Choroid plexus epithelial cell (primary cell): ENCODE measurements at regions not wholly inside any gene's neighbourhood (a gene's known extent, or its start where the extent isn't known, plus 50 kb on each side); places are given as distances from the start of the nearest gene placed in this dataset.

Experiments used
- DNase-seq: peaks from one replicate; pipeline ENCODE4 v3.0.0-alpha.2; 2010; ENCODE audit warnings: low read depth
- H3K4me3 ChIP-seq: 2 replicates; pipeline ENCODE4 v1.5.1; 2011; ENCODE audit warnings: low read depth, mild to moderate bottlenecking, control low read depth, low read length, moderate library complexity
- CTCF ChIP-seq: conservative IDR thresholded peaks from 2 replicates; pipeline ENCODE4 v1.5.1; 2011; ENCODE audit warnings: low read depth, mild to moderate bottlenecking, control low read depth, inconsistent platforms, low read length, moderate library complexity

- H3K4me3 ChIP-seq = no peak overlapping the region
- no peak for DNase-seq
- peak; percentile 28 for TF ChIP-seq CTCF
These were observed 1411.1 kb upstream of the TENM3 start for GRCh38 chr4:180832073-180832472.

- TF ChIP-seq CTCF = peak; percentile 47
- peak; percentile 39 for DNase-seq
- no peak overlapping the region for H3K4me3 ChIP-seq
These were observed 1403.1 kb upstream of the TENM3 start for GRCh38 chr4:180840142-180840541.

GRCh38 chr4:180850318-180850940 is 1392.8 kb upstream of the TENM3 start:
- DNase-seq = no peak
- no peak for TF ChIP-seq CTCF
- no peak overlapping the region for H3K4me3 ChIP-seq

- TF ChIP-seq CTCF = no peak
- DNase-seq = no peak
- no peak overlapping the region for H3K4me3 ChIP-seq
These were observed 1390.5 kb upstream of the TENM3 start for GRCh38 chr4:180852738-180853137.

- H3K4me3 ChIP-seq = no peak overlapping the region
- no peak for DNase-seq
- no peak for TF ChIP-seq CTCF
These were observed 1388.0 kb upstream of the TENM3 start for GRCh38 chr4:180855184-180855583.

GRCh38 chr4:180860089-180860720 is 1383.0 kb upstream of the TENM3 start:
- no peak for TF ChIP-seq CTCF
- H3K4me3 ChIP-seq = no peak overlapping the region
- DNase-seq = no peak

- H3K4me3 ChIP-seq = no peak overlapping the region
- TF ChIP-seq CTCF = no peak
- DNase-seq = no peak
These were observed 1381.6 kb upstream of the TENM3 start for GRCh38 chr4:180861651-180862050.
